ENCODE measurements at regions not wholly inside any gene's neighbourhood (a gene's known extent, or its start where the extent isn't known, plus 50 kb on each side); places are given as distances from the start of the nearest gene placed in this dataset.

- DNase-seq, result no peak
Observed at GRCh38 chr5:125408448-125409233, 662.2 kb upstream of the ZNF608 start.

- no peak for DNase-seq
Observed at GRCh38 chr5:125409234-125409860, 662.9 kb upstream of the ZNF608 start.

- no peak for DNase-seq
Observed at GRCh38 chr5:125409861-125410536, 663.6 kb upstream of the ZNF608 start.

GRCh38 chr5:125410537-125411070 lies 664.2 kb upstream of the ZNF608 start:
- no peak for DNase-seq

GRCh38 chr5:125411071-125411743 lies 664.8 kb upstream of the ZNF608 start:
- DNase-seq, result no peak

GRCh38 chr5:125411744-125412560 lies 665.5 kb upstream of the ZNF608 start:
- no peak for DNase-seq

- no peak for DNase-seq
Observed at GRCh38 chr5:125412561-125413495, 666.4 kb upstream of the ZNF608 start.

- no peak for DNase-seq
Observed at GRCh38 chr5:125413496-125414274, 667.2 kb upstream of the ZNF608 start.

GRCh38 chr5:125415126-125415525 lies 668.7 kb upstream of the ZNF608 start:
- no peak for DNase-seq

- DNase-seq, result no peak
Observed at GRCh38 chr5:125416055-125416454, 669.6 kb upstream of the ZNF608 start.

- DNase-seq, result no peak
Observed at GRCh38 chr5:125421006-125421405, 674.6 kb upstream of the ZNF608 start.

GRCh38 chr5:125422342-125422741 lies 675.9 kb upstream of the ZNF608 start:
- DNase-seq, result no peak

GRCh38 chr5:125424402-125425141 lies 678.1 kb upstream of the ZNF608 start:
- DNase-seq, result no peak

GRCh38 chr5:125429498-125429897 lies 683.1 kb upstream of the ZNF608 start:
- DNase-seq, result no peak

GRCh38 chr5:125433457-125433856 lies 687.0 kb upstream of the ZNF608 start:
- no peak for DNase-seq

- no peak for DNase-seq
Observed at GRCh38 chr5:125439243-125439642, 692.8 kb upstream of the ZNF608 start.

- DNase-seq, result no peak
Observed at GRCh38 chr5:125440905-125441304, 694.5 kb upstream of the ZNF608 start.

GRCh38 chr5:125446986-125447385 lies 700.5 kb upstream of the ZNF608 start:
- no peak for DNase-seq

GRCh38 chr5:125450771-125451170 lies 704.3 kb upstream of the ZNF608 start:
- no peak for DNase-seq
